ENCODE measurements at regions not wholly inside any gene's neighbourhood (a gene's known extent, or its start where the extent isn't known, plus 50 kb on each side); places are given as distances from the start of the nearest gene placed in this dataset.
A peak's percentile ranks its signal among the peaks of the same experiment; 100 is the strongest.
"Not testable (repeated sequence)": the region's sequence is repeated elsewhere in the genome, so short reads cannot be mapped to it uniquely, and the experiment has no call there.

GRCh38 chr12:4153343-4153892, 120.1 kb upstream of the CCND2 start:
- intact Hi-C loops (cut with micrococcal nuclease), result loop anchor here (1.0 kb wide), 4 partner anchors 8 to 62 kb away; no protein-coding TSS in a partner anchor
- H3K27ac Mint-ChIP-seq, result peak overlapping the region; percentile 96
- peaks cover 73% of the 10 kb centered on the region for H3K4me1 Mint-ChIP-seq
- peak overlapping the region; percentile 63 for H3K4me3 Mint-ChIP-seq
- no peaks in the 10 kb centered on the region for H3K27me3 Mint-ChIP-seq
- CTCF ChIA-PET, result interaction anchor here (0.6 to 1.2 kb wide), 5 partner anchors 10 to 123 kb away, joined by 3 to 4 read pairs (median 3); no protein-coding TSS in a partner anchor
- H3K36me3 Mint-ChIP-seq (ENCODE audit: low read depth), result peaks cover 2% of the 10 kb centered on the region
- ATAC-seq (ENCODE audit: low read depth), result peak; percentile 51
- peak; percentile 52 for DNase-seq
- POLR2A ChIA-PET, result interaction anchor here (0.6 to 8.2 kb wide), 12 partner anchors 8 to 253 kb away, joined by 3 to 114 read pairs (median 6); partner anchors contain the start of gene CCND2
- no peaks in the 10 kb centered on the region for H3K9me3 Mint-ChIP-seq
- no peak for TF ChIP-seq CTCF (IDR thresholded peaks at IDR 0.05)

GRCh38 chr12:4152145-4152795, 121.3 kb upstream of the CCND2 start:
- ChIA-PET CTCF (interaction anchor here (0.6 to 1.4 kb wide), 2 partner anchors 45 to 125 kb away, joined by 5 to 6 read pairs; no protein-coding TSS in a partner anchor), POLR2A (interaction anchor here (0.6 to 8.2 kb wide), 9 partner anchors 10 to 279 kb away, joined by 3 to 114 read pairs (median 8); partner anchors contain the start of genes CCND2 and PARP11)
- DNase-seq (no peak), ATAC-seq (ENCODE audit: low read depth) (no peak)
- TF ChIP-seq CTCF (IDR thresholded peaks at IDR 0.05), result no peak
- peak overlapping the region; percentile 96 for H3K27ac Mint-ChIP-seq
- H3K4me3 Mint-ChIP-seq, result peak overlapping the region; percentile 63
- intact Hi-C loops (cut with micrococcal nuclease), result no loop called here
- no peaks in the 10 kb centered on the region for H3K27me3 Mint-ChIP-seq
- H3K36me3 Mint-ChIP-seq (ENCODE audit: low read depth), result peaks cover 2% of the 10 kb centered on the region
- no peaks in the 10 kb centered on the region for H3K9me3 Mint-ChIP-seq
- peaks cover 84% of the 10 kb centered on the region for H3K4me1 Mint-ChIP-seq

GRCh38 chr12:4151362-4152121, 122.0 kb upstream of the CCND2 start:
- intact Hi-C loops (cut with micrococcal nuclease), result no loop called here
- no peak for ATAC-seq (ENCODE audit: low read depth)
- Mint-ChIP-seq H3K4me1 (peaks cover 89% of the 10 kb centered on the region), H3K4me3 (peak overlapping the region; percentile 63), H3K27me3 (no peaks in the 10 kb centered on the region), H3K9me3 (no peaks in the 10 kb centered on the region), H3K36me3 (ENCODE audit: low read depth) (peaks cover 2% of the 10 kb centered on the region), H3K27ac (peak overlapping the region; percentile 96)
- ChIA-PET POLR2A (interaction anchor here (0.6 to 8.2 kb wide), 7 partner anchors 9 to 278 kb away, joined by 3 to 114 read pairs (median 11); partner anchors contain the start of genes CCND2 and PARP11), CTCF (interaction anchor here (0.7 to 1.4 kb wide), 2 partner anchors 33 to 125 kb away, joined by 4 to 6 read pairs; no protein-coding TSS in a partner anchor)
- TF ChIP-seq CTCF (IDR thresholded peaks at IDR 0.05), result no peak
- no peak for DNase-seq

GRCh38 chr12:4150355-4150754, 123.2 kb upstream of the CCND2 start:
- intact Hi-C loops (cut with micrococcal nuclease); H3K27me3 Mint-ChIP-seq; H3K36me3 Mint-ChIP-seq (ENCODE audit: low read depth); ATAC-seq (ENCODE audit: low read depth); DNase-seq; H3K9me3 Mint-ChIP-seq: not testable (repeated sequence)
- Mint-ChIP-seq H3K4me1 (peaks cover 93% of the 10 kb centered on the region), H3K27ac (peak overlapping the region; percentile 80), H3K4me3 (peak overlapping the region; percentile 44)
- CTCF ChIA-PET, result interaction anchor here (0.7 to 0.9 kb wide), 2 partner anchors 15 to 119 kb away, joined by 3 read pairs; no protein-coding TSS in a partner anchor
- POLR2A ChIA-PET, result interaction anchor here (0.6 to 8.2 kb wide), 8 partner anchors 12 to 417 kb away, joined by 3 to 114 read pairs (median 4); no protein-coding TSS in a partner anchor

GRCh38 chr12:4148418-4149056, 125.0 kb upstream of the CCND2 start:
- intact Hi-C loops (cut with micrococcal nuclease), result loop anchor here (1.0 to 5.0 kb wide), 8 partner anchors 12 to 276 kb away; partner anchors contain the start of genes PARP11 and TIGAR
- POLR2A ChIA-PET, result interaction anchor here (0.6 to 7.8 kb wide), 10 partner anchors 9 to 275 kb away, joined by 3 to 291 read pairs (median 8); partner anchors contain the start of genes CCND2 and PARP11
- peak overlapping the region; percentile 75 for H3K4me3 Mint-ChIP-seq

More at GRCh38 chr12:4148418-4149056, 125.0 kb upstream of the CCND2 start:
- Mint-ChIP-seq H3K27me3 (no peaks in the 10 kb centered on the region), H3K4me1 (peaks cover 95% of the 10 kb centered on the region), H3K9me3 (no peaks in the 10 kb centered on the region), H3K36me3 (ENCODE audit: low read depth) (peaks cover 2% of the 10 kb centered on the region), H3K27ac (peak overlapping the region; percentile 92)
- DNase-seq, result peak; percentile 80
- ATAC-seq (ENCODE audit: low read depth), result peak; percentile 83
- TF ChIP-seq CTCF (IDR thresholded peaks at IDR 0.05), result no peak
- CTCF ChIA-PET, result interaction anchor here (0.6 to 1.2 kb wide), 3 partner anchors 11 to 127 kb away, joined by 3 to 5 read pairs (median 4); no protein-coding TSS in a partner anchor

Measured in activated B cell treated with CpG ODN at 0.5 μM for 24 hours (primary cell).